ENCODE measurements at regions not wholly inside any gene's neighbourhood (a gene's known extent, or its start where the extent isn't known, plus 50 kb on each side); places are given as distances from the start of the nearest gene placed in this dataset.

DNA sequence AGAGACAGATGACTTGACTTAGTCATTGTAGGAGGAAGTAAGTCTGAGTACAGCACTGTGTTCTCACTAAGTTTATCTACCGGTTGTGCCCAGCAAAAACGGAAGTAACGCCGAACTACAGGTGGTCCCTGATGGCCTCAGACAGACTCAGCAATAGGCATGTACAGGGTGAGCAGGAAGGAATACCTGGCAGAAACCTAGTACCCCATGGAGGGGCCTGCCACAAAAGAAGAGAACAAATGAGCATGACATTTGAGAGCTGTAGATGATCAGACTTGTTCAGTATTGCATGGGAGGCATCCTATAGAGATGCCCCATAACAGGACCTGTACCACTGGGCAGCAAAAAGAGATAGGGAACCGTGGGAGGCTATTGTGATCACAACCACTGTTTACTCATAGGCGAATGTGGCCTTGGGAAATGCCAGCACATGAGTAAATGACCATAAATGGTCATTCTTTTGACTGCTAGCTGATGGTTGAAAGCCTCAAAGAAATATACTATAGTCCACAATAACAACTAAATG lies 106.4 kb upstream of the TAB2 start:
- no peak for TF ChIP-seq EZH2 (IDR thresholded peaks at IDR 0.05; ENCODE audit: insufficient read depth, poor library complexity, severe bottlenecking)
- no peak for TF ChIP-seq EZH2phosphoT487 (IDR thresholded peaks at IDR 0.05; ENCODE audit: insufficient read depth, low read depth)

All from GM23248 (cell line).